ENCODE measurements at regions not wholly inside any gene's neighbourhood (a gene's known extent, or its start where the extent isn't known, plus 50 kb on each side); places are given as distances from the start of the nearest gene placed in this dataset.

DNA sequence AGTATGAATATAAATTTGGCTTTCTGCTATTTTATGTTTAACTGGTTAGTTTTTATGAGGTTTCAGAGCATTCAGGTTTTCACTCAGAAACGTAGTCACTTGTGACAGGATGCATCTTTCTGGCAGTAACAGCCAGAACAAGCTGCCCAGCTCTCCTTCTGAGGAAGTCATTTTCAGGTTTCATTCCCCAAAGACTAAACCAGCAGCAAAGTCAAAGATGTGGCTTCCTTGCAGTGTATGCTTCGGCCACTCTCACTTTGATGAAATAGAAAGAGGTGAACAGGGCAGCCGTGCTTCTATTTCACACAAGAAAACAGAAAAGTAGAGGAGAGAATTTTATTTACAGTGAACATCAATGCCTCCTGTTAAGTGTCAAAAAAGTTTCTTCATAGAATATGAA, 469.1 kb downstream of the BTBD3 start:
- intact Hi-C loops (cut with micrococcal nuclease): no loop called here
- Histone ChIP-seq H4K20me1 (replicated peaks; ENCODE audit: control insufficient read depth, insufficient read depth, low read length) (no peaks in the 10 kb centered on the region), H3K9ac (ENCODE audit: insufficient read depth in 1 of 2, low read depth in 2 of 2, low read length in 2 of 2) (no peak overlapping the region), H3K4me3 (no peak overlapping the region), H3K4me2 (ENCODE audit: insufficient read depth, low read length) (no peak overlapping the region), H3K27me3 (ENCODE audit: control insufficient read depth in 2 of 2, insufficient read depth in 2 of 2, low read length in 2 of 2) (no peaks in the 10 kb centered on the region), H3K9me1 (ENCODE audit: control insufficient read depth, insufficient read depth, low read length) (no peaks in the 10 kb centered on the region), H3K27ac (ENCODE audit: extremely low read depth, low read depth, low read length) (no peak overlapping the region), H3K9me3 (replicated peaks; ENCODE audit: control insufficient read depth, insufficient read depth, low read depth, low read length) (no peaks in the 10 kb centered on the region), H3K79me2 (ENCODE audit: control insufficient read depth, insufficient read depth, low read length) (no peaks in the 10 kb centered on the region), H3K4me1 (replicated peaks in 1 of 2; ENCODE audit: control insufficient read depth in 2 of 2, insufficient read depth in 2 of 2, low read length in 2 of 2) (no peaks in the 10 kb centered on the region), H2AFZ (ENCODE audit: low read depth, low read length) (no peak overlapping the region), H3K36me3 (ENCODE audit: control insufficient read depth, insufficient read depth, low read length) (no peaks in the 10 kb centered on the region)
- no peak for ATAC-seq
- no TSS peak for BruUV-seq (replicated peaks)
- ChIA-PET POLR2A (no interaction called here), CTCF (ENCODE audit: low intra/inter-chr PET ratio) (no interaction called here)
- in situ Hi-C loops (cut with MboI): no loop called here
- FAIRE-seq: no peak
- no peak for DNase-seq (ENCODE audit: extremely low read depth in 1 of 4, low spot score in 3 of 4)
- TF ChIP-seq POU5F1 (IDR thresholded peaks at IDR 0.05; ENCODE audit: borderline replicate concordance, low read depth, low read length, partially characterized antibody): no peak
- TF ChIP-seq PYGO2 (tag; IDR thresholded peaks at IDR 0.05): no peak
- TF ChIP-seq ZNF124 (CRISPR knock-in tag; IDR thresholded peaks at IDR 0.05): no peak
- TF ChIP-seq ZNF263 (CRISPR knock-in tag; IDR thresholded peaks at IDR 0.05; ENCODE audit: borderline replicate concordance): no peak
- TF ChIP-seq HNRNPLL (IDR thresholded peaks at IDR 0.05; ENCODE audit: low read depth, low read length, poor library complexity, severe bottlenecking): no peak
- TF ChIP-seq SAFB (IDR thresholded peaks at IDR 0.05; ENCODE audit: borderline replicate concordance, low read depth, low read length): no peak
- no peak for TF ChIP-seq POLR2B (IDR thresholded peaks at IDR 0.05; ENCODE audit: low read depth, partially characterized antibody)
- no peak for TF ChIP-seq ZNF583 (CRISPR knock-in tag; IDR thresholded peaks at IDR 0.05)
- TF ChIP-seq PHB (CRISPR knock-in tag; IDR thresholded peaks at IDR 0.05): no peak
- no peak for TF ChIP-seq ILK (tag; IDR thresholded peaks at IDR 0.05; ENCODE audit: borderline replicate concordance, low read depth)
- no peak for TF ChIP-seq JUND (IDR thresholded peaks at IDR 0.05; ENCODE audit: borderline replicate concordance, low read depth, low read length)
- no peak for TF ChIP-seq JUND (tag; IDR thresholded peaks at IDR 0.05; ENCODE audit: borderline replicate concordance, low read depth, low read length)
- 0% methylated on average over 3 of the region's 3 CpGs for WGBS (ENCODE audit: insufficient coverage, low coverage, missing lambda C conversion rate)
